ENCODE measurements at regions not wholly inside any gene's neighbourhood (a gene's known extent, or its start where the extent isn't known, plus 50 kb on each side); places are given as distances from the start of the nearest gene placed in this dataset.

DNA sequence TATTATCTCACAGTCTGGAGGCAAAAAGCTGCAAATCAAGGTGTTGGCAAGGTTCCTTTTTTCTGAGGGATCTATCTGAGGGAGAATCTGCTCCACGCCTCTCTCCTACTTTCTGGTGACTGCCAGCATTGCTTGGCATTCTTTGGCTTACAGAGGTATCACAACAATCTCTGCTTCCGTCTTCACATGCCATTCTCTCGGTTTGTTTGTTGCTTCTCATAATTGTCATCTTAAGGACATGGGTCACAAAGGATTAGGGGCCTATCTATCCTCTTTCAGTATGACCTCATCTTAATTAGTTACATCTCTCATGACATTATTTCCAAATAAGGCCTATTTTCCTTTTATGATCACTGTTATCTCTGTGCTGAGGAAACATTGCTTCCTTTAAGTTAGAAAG lies 345.0 kb downstream of the FOXG1 start:
- DNase-seq (ENCODE audit: low read depth in 2 of 2) = no peak

DNA sequence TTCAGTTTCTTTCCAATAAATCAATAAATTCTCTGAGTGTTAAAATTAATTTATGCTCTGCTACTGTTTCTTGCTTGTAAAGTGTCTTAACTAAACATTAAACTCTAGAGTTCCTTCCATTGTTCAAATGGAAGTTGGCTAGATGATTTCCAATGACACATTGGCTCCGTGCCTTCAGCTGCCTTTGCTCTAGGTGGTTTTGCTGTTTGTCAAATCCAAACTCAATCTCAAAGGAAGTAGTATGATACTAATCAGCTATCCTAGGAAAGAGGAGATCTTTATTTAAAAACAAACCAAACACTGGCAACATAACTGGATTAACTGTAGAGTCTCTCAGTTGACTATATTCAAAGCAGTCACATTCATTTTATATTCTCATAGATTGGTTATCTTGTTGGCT lies 356.4 kb downstream of the FOXG1 start:
- DNase-seq (ENCODE audit: low read depth in 2 of 2) = no peak

DNA sequence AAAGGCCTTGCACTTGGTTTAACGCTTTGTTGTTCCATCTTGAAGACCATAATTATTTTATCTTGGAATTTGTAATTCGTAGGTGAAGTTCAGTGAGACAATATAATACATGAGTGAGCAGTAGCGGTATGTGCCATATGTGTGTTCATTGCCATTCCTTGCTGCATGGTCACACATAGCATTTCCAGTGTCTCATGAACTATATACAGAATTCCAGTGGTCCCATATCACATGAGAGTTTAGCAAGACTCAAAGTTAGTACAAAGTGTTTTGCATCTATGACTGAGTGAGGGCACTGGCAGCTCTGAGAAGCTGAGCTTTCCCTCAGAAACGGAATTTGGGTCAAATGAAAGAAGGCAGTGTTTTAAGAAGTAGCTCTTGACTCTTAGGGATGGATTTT lies 359.8 kb downstream of the FOXG1 start:
- no peak for DNase-seq (ENCODE audit: low read depth in 2 of 2)

DNA sequence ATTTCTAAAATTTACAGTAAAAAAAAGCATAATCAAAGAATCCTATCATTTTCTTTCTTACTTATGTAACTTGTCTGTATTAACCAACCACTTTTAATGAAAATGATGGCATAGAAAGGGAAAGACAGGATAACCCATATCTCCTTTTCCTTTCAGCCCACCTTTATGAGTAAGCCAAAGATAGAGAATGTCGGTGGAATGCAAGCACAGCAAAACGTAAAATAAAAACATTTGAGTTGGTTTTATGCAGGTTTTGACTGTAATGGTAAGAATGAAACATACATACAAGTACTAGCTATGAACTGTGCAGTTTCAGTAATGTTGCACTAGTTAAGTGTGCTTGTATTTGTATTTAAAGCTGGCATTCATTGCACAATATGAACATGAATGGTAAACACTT lies 360.3 kb downstream of the FOXG1 start:
- no peak for DNase-seq (ENCODE audit: low read depth in 2 of 2)

DNA sequence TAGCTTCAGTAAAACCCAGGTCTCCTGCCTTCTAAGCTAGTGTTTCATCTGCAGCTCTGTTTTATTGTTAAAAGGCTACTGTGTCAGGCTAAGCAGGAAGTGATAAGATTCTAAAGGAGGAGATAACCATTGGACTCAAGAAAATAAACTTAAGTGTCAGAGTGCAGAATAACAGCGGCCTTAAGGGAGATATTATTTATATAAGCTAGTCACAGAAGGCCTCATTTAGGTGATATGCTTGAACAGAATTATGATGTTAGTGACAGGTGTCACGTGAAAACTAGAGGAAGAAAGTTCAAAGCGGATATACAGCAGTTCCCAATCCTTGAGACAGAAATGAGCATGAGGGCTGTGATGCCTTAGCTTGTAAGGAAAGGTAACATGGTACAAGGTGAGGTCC lies 373.4 kb downstream of the FOXG1 start:
- no peak for DNase-seq (ENCODE audit: low read depth in 2 of 2)

DNA sequence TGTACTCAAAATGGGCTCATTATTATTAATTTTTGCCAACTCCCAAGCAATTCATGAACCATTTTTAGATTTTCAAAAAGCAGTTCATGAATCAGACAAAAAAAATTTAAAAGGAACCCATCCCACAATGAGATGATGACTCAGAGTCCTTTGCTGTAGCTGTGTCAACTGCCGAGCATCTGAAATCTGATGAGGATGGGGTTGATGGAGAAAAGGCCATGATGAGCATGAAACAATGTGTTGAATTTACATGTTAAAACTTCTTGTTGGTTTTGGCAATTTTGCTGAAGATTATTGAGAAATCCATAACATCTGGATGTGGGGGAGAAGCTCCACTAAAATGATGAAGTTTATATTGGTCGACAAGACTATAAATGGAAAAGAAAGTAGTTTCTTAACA lies 378.0 kb downstream of the FOXG1 start:
- DNase-seq (ENCODE audit: low read depth in 2 of 2) = peak; percentile 98

DNA sequence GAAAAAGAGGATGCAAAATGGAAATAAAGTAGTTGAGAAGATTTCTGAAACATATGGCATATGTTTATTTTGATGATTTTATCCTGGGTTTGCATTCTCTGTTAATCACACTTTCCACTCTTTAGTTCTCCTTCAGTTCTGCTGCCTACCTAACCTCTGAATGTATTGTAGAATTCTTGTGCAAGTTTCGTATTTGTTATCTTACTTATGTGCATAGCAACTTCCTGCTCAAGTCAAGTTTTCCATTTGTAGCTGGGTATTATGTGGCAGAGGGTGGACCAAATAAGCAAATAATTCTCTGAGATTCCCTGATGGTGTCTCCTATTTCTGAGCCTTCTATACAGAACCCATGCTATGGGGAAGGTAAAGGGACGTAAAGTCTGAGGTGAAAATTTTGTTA lies 381.6 kb downstream of the FOXG1 start:
- no peak for DNase-seq (ENCODE audit: low read depth in 2 of 2)

DNA sequence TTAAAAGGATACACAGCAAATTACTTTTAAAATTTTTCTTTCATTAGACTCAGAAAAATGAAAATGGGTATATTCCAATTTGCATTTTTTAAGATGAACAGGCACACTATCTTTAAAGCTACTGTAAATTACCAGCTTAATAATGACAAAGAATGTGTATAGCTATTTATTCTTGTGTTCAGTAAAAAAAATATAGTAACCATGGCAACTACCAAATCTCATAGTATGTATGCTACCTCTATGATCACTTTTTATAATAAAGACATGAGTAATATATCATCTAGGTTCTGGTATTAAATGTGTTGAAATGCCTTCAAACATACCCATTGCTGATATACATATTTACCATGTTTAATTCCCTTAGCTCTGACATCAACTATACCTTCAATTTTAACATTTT lies 383.2 kb downstream of the FOXG1 start:
- no peak for DNase-seq (ENCODE audit: low read depth in 2 of 2)

DNA sequence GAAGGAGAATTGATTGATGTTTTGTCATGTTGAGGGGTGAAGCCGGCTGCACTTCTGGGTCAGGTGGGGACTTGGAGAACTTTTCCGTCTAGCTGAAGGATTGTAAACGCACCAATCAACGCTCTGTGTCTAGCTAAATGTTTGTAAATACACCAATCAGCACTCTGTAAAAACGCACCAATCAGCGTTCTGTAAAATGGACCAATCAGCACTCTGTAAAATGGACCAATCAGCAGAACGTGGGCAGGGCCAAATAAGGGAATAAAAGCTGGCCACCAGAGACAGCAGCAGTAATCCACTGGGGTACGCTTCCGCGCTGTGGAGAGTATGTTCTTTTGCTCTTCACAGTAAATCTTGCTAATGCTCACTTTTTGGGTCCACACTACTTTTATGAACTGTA lies 384.1 kb downstream of the FOXG1 start:
- no peak for DNase-seq (ENCODE audit: low read depth in 2 of 2)

DNA sequence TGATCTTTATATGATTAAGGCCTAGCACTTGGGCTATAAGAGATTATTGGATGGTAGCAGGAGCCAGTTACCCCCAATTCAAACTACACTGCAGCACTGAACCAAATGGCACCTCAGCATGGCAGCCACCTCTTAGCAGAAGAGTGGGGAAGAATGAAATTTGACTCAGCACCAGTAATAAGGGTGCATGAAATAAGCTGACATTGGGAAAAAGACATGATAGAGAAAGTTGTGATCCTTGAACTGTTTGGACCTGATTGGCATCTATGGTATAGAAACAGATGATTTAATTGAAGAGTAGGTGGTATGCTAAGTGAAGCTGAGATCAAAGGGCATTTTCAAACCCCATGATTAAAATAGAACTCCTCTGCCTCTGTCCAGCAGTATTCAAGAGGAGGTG lies 389.5 kb downstream of the FOXG1 start:
- DNase-seq (ENCODE audit: low read depth in 2 of 2) = no peak

DNA sequence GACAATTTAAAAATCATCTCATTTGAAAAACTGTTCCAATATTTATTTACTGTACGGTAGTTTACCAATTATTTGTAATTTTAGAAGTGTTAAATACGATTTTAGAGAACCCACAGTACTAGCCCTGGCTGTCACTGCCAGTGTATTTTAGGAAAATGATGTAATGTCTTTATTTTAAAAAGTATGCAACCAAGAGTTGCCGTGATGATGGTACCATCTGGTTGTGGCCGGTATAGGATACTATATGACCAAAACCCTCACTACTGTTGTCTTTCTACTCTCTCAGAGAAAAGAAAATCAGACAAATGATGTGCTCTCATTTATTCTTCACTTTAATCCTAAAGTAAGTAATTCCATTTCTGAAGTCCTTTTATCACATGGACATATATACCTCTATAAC lies 395.0 kb downstream of the FOXG1 start:
- DNase-seq (ENCODE audit: low read depth in 2 of 2) = no peak

DNA sequence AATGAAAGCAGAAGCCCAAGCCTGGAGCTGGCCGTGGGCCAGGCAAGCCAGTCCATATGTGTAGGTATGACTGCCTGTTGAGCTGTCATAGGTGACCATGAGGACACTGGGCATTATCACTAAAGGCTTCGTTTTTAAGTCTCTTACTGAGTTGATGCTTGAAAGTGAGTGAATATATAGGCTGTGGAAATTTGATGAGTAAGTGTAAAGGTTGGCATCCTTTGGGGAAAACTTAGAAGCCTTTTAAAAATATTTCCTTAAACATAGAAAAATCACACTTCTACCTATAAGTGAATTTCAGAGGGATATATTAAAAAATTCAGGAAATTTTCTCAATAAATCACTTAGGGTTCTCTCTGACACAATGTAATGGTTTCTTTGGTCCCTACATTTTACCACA lies 396.5 kb downstream of the FOXG1 start:
- DNase-seq (ENCODE audit: low read depth in 2 of 2) = no peak

DNA sequence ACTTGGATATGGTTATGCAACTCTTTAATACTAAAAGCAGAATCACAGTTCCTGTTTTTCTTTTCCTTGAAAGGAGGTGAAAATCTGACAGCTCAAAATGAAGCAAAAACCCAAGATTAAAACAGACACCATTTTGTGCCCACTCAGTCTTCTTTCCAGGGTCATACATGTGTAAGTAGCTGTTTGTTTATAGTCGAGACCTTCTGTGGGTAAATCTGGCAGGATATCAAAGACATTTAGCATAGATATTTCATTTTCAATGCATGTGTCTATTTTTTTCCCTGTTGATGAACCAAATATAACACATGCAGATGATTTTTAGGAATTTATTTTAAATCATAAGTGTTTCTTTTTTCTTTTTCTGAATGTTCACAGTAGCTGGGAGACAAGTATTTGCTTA lies 398.8 kb downstream of the FOXG1 start:
- no peak for DNase-seq (ENCODE audit: low read depth in 2 of 2)

DNA sequence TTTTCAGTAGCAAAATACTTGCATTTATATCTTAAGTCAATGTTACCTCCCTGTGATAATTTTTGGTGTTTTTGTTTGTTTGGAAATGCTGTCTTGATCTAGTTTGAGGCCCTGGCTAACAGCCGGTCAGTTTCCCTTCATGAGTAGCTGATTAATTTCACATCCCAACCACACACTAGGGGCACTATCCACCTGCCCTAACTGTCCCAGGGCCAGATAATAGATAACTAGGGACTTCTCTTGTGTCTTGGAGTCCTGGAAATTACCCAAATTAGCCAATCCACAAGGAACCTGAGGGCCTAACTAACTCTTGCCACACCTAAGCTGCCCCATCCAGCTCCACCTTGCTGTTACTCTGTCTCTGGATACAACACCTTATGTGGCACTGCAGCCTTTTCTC lies 399.9 kb downstream of the FOXG1 start:
- no peak for DNase-seq (ENCODE audit: low read depth in 2 of 2)

DNA sequence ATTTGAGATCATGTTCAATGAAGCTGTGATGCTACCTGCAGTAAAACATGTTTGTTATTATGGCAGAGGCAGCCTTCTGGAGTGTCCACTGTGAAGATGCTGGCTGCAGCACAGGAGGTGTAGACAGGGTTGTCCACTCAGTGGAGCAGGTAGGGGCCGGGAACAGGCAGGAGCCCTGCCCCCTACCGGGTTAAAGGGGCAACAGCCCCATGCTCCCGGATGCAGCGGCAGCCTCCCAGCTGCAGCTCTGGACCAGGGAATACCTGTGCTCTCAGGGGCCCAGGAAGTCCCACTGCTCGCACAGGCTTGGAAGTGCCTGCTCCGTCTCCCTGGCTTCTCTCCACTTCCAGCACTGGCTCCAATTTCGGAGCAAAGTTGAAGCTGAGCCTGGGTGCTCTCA lies 401.6 kb downstream of the FOXG1 start:
- no peak for DNase-seq (ENCODE audit: low read depth in 2 of 2)

DNA sequence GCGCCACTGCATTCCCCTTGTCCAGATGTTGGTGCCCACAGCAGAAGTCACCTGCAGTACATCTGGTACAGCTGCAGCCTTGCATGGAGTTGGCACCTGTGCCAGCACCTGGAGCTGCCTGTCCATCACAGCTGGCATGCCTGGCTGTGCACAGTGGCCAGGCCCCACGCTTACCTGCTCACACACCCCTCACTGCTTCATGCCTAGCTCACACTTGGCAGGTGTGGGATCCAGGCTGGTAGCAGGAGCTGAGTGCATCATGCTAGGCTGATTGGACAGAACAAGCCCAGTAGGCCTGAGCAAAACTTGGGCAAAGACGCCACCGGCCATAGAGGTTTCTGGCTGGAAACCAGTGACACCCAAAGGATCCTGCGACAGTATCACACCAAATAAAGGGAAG lies 402.8 kb downstream of the FOXG1 start:
- DNase-seq (ENCODE audit: low read depth in 2 of 2) = no peak

DNA sequence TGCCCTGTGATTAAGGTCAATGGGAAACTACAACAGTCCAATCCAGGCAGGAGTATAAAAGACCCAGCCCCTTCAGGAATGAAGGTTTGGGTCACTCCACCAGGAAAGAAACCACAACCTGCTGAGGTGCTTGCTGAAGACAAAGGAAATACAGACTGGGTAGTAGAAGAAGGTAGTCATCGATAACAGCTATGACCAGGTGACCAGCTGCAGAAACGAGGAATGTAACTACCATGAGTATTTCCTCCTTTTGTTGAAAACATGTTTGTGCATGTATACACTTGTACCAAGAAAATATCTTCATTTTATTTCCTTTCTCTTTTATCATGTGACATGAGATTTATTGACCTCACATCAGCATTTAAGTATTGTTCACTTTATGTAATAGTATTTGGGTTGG lies 409.1 kb downstream of the FOXG1 start:
- no peak for DNase-seq (ENCODE audit: low read depth in 2 of 2)

DNA sequence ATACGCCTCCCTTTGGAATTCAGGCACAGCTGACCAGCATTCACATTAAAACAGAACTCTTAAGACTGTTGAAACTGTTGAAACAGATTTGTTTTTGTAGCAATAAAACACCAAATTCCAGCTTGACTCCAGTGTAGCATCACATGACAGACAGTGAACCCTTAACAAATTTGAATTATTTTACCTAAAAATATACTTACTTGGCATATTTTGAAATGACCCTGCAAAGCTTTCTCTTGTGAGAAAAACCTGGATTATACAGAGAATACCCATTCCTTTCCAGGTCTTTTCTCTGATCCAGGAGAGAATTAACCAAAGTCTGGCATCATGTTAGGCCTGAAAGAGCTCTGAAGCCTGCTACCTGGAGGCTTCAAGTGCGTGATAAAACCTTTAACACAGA lies 410.3 kb downstream of the FOXG1 start:
- DNase-seq (ENCODE audit: low read depth in 2 of 2) = no peak

DNA sequence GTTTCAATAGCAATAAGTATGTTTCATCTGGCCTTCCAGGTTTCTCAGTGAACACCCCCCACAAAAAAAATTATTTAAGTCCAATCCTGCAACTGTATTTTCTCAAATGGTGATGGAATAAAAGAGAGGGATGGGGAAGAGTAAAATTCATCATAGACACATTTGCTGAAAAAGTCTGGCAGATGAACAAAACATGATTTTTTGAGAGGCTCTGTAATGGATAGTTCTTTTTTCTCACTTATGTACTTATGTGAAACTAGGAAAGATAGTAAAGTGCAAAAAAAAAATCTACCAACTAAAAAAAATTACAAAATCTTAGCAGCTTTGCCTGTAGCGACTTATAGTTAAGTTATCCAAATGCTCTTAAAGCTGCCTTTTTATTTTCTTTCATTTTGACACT lies 412.4 kb downstream of the FOXG1 start:
- no peak for DNase-seq (ENCODE audit: low read depth in 2 of 2)

DNA sequence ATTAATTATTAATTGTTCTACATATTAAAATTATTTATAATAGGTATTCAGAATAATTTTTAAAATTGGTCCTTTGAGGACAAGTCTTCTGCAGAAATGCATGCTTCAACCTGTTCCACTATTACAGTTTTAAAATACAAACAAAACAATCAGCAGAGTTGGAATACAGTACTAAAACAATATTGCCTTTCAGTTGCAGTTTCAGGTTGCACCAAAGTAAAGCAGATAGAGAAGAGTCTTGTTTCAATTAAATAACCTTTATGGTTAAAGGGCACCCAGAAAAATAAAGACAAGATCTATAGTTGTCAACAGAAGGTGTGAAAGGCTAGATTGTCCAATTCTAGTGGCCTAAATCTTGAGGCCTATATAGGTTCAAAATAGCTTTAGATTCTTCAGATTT lies 424.5 kb downstream of the FOXG1 start:
- no peak for DNase-seq (ENCODE audit: low read depth in 2 of 2)

DNA sequence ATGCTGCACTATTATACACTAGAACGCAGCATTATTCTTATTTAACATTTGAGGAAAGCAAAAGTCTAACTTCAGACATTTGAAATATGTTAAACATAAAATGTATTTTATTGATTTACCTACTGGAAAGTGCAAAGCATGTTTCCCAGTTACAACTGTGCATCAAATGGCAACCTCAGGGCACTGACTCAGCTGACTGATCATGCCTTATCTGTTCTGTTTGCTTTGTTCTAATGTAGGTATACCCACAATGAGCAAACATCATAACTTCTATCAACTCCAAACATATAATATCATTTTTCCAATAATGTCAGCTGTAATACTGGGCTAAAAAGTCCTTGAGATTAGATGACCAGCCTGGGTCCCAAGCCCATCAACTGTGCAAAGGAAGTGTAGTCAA lies 431.0 kb downstream of the FOXG1 start:
- no peak for DNase-seq (ENCODE audit: low read depth in 2 of 2)

DNA sequence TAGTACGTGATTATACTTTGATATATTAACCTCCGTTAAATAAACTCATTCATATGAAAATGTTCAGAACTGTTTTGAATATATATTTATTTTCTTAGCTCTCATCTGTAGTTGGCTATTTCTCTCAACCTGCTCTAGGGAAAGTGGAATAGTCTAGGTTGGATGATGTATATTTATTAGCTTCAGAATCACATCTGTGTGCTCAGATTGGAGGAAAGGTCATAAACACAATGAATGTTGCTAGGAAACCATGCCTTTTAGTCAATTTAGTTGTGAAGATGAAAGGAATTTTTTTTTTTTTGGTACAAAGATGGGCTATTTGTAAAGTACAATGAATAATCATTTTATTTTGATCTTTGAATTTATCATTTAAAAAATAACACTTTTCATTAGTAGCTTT lies 439.1 kb downstream of the FOXG1 start:
- DNase-seq (ENCODE audit: low read depth in 2 of 2) = no peak

DNA sequence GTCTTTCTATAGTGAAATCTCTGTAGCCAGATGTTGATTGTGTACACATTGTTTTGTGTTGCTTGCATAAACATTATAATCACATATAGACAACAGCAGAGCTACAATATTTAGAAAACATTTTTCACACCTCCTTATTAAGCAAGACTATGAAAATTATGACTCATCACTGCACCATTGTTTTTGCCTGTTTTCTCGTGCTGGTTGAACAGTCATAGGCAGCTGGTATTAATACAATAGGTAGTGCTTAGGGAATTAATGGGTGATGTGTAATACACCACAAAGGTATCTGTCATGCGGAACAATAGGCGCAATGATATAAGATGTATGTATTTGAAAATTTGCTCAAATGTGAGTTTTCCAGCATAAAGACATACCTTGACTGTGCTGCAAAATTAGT lies 449.3 kb downstream of the FOXG1 start:
- DNase-seq (ENCODE audit: low read depth in 2 of 2) = peak in 1 of 2 experiments; percentile 7

DNA sequence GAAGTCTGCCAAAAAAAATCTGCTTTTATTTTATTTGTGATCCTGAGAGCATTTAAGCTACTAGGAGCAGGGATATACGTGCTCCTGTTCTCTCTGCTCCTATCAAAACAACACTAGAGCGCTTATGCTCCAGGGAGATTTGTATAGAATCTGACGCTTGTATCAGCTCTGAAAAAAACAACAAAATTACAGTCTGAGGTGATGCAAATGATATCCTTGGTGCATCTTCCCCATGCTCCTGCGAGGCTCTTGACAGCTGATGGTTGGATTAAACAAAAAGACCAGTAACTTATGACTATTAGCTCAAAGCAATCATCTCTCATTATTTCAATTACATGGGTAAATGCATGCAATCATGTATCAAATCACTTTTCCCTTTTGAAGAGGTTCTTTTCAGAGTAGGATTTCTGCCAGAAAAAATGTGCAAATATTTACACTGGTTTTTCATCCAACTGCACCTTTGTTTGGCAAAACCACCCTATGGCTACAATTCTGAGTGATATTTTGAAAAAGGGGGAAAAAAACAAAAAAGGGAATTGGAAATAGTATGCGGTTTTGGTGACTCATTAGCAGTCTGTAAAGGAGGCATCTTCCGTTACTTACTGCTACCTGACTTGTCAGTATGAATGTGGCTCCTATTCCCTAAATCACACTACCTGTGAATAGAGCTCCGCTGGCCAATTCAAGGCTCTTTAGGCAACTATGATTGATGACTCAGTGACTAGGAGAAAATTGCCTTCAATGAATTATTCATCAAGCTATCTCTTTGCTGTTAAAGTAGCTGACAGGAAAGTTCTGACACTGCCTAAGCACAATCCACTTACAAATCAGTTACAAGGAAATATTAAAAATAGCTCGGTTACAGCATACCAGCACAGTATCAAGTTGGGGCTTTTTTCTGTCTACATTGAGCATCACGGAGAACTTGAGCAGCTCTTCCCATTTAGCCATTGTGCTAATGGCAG lies 450.0 kb downstream of the FOXG1 start:
- DNase-seq (ENCODE audit: low read depth in 2 of 2) = no peak
